ENCODE measurements at regions not wholly inside any gene's neighbourhood (a gene's known extent, or its start where the extent isn't known, plus 50 kb on each side); places are given as distances from the start of the nearest gene placed in this dataset.

DNA sequence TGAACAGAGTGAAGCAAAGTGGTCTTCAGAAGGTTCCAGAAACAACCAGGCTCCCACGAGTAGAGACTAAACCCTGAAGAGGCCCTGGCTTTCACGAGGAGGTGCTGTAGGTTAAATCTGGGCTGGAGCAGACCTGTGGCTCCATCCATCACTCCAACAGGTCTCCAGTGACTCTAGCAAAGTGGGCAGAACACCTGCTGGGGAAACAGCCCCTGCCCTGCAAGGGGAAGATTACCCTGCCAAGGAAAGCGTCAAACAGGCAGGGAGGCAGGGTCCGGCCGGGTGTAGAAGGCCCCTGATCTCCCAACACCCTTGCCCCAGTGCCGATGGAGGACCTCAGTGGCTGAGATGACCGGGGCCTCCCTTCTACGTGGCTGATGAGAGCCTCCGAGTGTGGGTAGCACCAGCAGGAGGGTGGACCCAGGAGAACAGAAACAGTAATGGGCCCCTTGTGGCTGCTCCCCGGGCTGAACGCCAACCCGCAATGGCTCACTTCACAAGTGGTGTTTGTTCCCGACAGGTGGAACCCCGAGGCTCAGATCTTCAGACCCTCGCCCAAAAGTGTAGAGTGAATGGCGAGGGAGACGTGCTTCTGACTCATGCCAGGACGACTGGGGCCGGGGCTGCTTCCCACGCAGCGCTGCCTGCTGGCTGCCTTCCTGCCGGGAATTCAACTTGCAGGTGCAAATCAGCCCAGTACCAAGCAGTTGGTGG, 112.0 kb downstream of the SHANK2 start:
- H3K9ac ChIP-seq (ENCODE audit: low read depth in 1 of 2, low read length in 2 of 2), result no peak overlapping the region
- peaks cover 0 to 11% (median 9%) of the 10 kb centered on the region in 4 donors for H3K4me1 ChIP-seq (ENCODE audit: control insufficient read depth in 4 of 4, insufficient read depth in 4 of 4, low read length in 3 of 4)
- H3K4me3 ChIP-seq (ENCODE audit: low read depth in 1 of 3, low read length in 3 of 3), result no peak overlapping the region
- H3K9me3 ChIP-seq (ENCODE audit: control insufficient read depth in 4 of 4, low read length in 3 of 4), result no peaks in the 10 kb centered on the region
- WGBS, result 93% methylated on average over 22 of the region's 22 CpGs
- peaks cover 0 to 3% (median 0%) of the 10 kb centered on the region in 4 donors for H3K36me3 ChIP-seq (ENCODE audit: control insufficient read depth in 4 of 4, insufficient read depth in 3 of 4, low read depth in 1 of 4, low read length in 3 of 4)
- TF ChIP-seq, protein P1, sequence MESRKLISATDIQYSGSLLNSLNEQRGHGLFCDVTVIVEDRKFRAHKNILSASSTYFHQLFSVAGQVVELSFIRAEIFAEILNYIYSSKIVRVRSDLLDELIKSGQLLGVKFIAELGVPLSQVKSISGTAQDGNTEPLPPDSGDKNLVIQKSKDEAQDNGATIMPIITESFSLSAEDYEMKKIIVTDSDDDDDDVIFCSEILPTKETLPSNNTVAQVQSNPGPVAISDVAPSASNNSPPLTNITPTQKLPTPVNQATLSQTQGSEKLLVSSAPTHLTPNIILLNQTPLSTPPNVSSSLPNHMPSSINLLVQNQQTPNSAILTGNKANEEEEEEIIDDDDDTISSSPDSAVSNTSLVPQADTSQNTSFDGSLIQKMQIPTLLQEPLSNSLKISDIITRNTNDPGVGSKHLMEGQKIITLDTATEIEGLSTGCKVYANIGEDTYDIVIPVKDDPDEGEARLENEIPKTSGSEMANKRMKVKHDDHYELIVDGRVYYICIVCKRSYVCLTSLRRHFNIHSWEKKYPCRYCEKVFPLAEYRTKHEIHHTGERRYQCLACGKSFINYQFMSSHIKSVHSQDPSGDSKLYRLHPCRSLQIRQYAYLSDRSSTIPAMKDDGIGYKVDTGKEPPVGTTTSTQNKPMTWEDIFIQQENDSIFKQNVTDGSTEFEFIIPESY (IDR thresholded peaks at IDR 0.05), result no peak
- no peak for TF ChIP-seq FOXA2 (IDR thresholded peaks at IDR 0.05)
- no peak for TF ChIP-seq FOXA1 (IDR thresholded peaks at IDR 0.05)
- TF ChIP-seq, protein P2, sequence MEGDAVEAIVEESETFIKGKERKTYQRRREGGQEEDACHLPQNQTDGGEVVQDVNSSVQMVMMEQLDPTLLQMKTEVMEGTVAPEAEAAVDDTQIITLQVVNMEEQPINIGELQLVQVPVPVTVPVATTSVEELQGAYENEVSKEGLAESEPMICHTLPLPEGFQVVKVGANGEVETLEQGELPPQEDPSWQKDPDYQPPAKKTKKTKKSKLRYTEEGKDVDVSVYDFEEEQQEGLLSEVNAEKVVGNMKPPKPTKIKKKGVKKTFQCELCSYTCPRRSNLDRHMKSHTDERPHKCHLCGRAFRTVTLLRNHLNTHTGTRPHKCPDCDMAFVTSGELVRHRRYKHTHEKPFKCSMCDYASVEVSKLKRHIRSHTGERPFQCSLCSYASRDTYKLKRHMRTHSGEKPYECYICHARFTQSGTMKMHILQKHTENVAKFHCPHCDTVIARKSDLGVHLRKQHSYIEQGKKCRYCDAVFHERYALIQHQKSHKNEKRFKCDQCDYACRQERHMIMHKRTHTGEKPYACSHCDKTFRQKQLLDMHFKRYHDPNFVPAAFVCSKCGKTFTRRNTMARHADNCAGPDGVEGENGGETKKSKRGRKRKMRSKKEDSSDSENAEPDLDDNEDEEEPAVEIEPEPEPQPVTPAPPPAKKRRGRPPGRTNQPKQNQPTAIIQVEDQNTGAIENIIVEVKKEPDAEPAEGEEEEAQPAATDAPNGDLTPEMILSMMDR (IDR thresholded peaks at IDR 0.05; ENCODE audit: low read depth, low read length, missing input control), result no peak
- no peak for TF ChIP-seq TAF1 (conservative IDR thresholded peaks at IDR 0.05)
- no peak for TF ChIP-seq RAD21 (IDR thresholded peaks at IDR 0.05)
- TF ChIP-seq RXRA (IDR thresholded peaks at IDR 0.05), result no peak
- no peak for TF ChIP-seq JUND (IDR thresholded peaks at IDR 0.05)
- no peak for TF ChIP-seq NR2F2 (IDR thresholded peaks at IDR 0.05)
- TF ChIP-seq, protein P3, sequence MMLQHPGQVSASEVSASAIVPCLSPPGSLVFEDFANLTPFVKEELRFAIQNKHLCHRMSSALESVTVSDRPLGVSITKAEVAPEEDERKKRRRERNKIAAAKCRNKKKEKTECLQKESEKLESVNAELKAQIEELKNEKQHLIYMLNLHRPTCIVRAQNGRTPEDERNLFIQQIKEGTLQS (IDR thresholded peaks at IDR 0.05), result no peak
- TF ChIP-seq EGR1 (IDR thresholded peaks at IDR 0.05; ENCODE audit: low read depth in 2 of 2), result no peak
- no peak for TF ChIP-seq HNF4A (conservative IDR thresholded peaks at IDR 0.05)
- TF ChIP-seq, protein P4, sequence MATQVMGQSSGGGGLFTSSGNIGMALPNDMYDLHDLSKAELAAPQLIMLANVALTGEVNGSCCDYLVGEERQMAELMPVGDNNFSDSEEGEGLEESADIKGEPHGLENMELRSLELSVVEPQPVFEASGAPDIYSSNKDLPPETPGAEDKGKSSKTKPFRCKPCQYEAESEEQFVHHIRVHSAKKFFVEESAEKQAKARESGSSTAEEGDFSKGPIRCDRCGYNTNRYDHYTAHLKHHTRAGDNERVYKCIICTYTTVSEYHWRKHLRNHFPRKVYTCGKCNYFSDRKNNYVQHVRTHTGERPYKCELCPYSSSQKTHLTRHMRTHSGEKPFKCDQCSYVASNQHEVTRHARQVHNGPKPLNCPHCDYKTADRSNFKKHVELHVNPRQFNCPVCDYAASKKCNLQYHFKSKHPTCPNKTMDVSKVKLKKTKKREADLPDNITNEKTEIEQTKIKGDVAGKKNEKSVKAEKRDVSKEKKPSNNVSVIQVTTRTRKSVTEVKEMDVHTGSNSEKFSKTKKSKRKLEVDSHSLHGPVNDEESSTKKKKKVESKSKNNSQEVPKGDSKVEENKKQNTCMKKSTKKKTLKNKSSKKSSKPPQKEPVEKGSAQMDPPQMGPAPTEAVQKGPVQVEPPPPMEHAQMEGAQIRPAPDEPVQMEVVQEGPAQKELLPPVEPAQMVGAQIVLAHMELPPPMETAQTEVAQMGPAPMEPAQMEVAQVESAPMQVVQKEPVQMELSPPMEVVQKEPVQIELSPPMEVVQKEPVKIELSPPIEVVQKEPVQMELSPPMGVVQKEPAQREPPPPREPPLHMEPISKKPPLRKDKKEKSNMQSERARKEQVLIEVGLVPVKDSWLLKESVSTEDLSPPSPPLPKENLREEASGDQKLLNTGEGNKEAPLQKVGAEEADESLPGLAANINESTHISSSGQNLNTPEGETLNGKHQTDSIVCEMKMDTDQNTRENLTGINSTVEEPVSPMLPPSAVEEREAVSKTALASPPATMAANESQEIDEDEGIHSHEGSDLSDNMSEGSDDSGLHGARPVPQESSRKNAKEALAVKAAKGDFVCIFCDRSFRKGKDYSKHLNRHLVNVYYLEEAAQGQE (IDR thresholded peaks at IDR 0.05), result no peak
- TF ChIP-seq HNF4G (IDR thresholded peaks at IDR 0.05), result no peak
- no peak for TF ChIP-seq GABPA (IDR thresholded peaks at IDR 0.05 in 1 of 2, conservative IDR thresholded peaks at IDR 0.05 in 1 of 2)
- TF ChIP-seq SP1 (IDR thresholded peaks at IDR 0.05), result no peak
- TF ChIP-seq, protein P5, sequence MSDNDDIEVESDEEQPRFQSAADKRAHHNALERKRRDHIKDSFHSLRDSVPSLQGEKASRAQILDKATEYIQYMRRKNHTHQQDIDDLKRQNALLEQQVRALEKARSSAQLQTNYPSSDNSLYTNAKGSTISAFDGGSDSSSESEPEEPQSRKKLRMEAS (IDR thresholded peaks at IDR 0.05), result no peak
- TF ChIP-seq YY1 (IDR thresholded peaks at IDR 0.05), result no peak
- H3K27me3 ChIP-seq (ENCODE audit: control insufficient read depth in 4 of 4, insufficient read depth in 4 of 4, low read length in 3 of 4), result no peaks in the 10 kb centered on the region
- DNase-seq (ENCODE audit: low spot score), result no peak
- H3K27ac ChIP-seq (ENCODE audit: low read depth in 1 of 2, low read length in 2 of 2), result peak overlapping the region in 1 of 2 donors; percentile 37

All from liver (tissue), 8 donors.